GM21526 (cell line): ENCODE measurements at regions not wholly inside any gene's neighbourhood (a gene's known extent, or its start where the extent isn't known, plus 50 kb on each side); places are given as distances from the start of the nearest gene placed in this dataset.
"Not testable (repeated sequence)": the region's sequence is repeated elsewhere in the genome, so short reads cannot be mapped to it uniquely, and the experiment has no call there.

Experiments
- ATAC-seq: cut with Tn5 transposase; IDR thresholded peaks from one replicate; pipeline ENCODE4 v1.9.1; 2021; ENCODE audit warnings: moderate library complexity; ENCODE audit not compliant: unreplicated experiment, low FRiP score

- no peak for ATAC-seq
Measured at GRCh38 chr6:14470101-14470500, 352.5 kb downstream of the CD83 start.

- ATAC-seq, result no peak
Measured at GRCh38 chr6:14470671-14471070, 353.1 kb downstream of the CD83 start.

GRCh38 chr6:14472255-14472985 lies 354.8 kb downstream of the CD83 start:
- no peak for ATAC-seq

GRCh38 chr6:14472986-14473337 lies 355.4 kb downstream of the CD83 start:
- no peak for ATAC-seq

- no peak for ATAC-seq
Measured at GRCh38 chr6:14474816-14475215, 357.2 kb downstream of the CD83 start.

GRCh38 chr6:14475306-14475705 lies 357.7 kb downstream of the CD83 start:
- no peak for ATAC-seq

- no peak for ATAC-seq
Measured at GRCh38 chr6:14476793-14477531, 359.4 kb downstream of the CD83 start.

- no peak for ATAC-seq
Measured at GRCh38 chr6:14477559-14477958, 360.0 kb downstream of the CD83 start.

- no peak for ATAC-seq
Measured at GRCh38 chr6:14478381-14479225, 361.0 kb downstream of the CD83 start.

GRCh38 chr6:14481946-14482345 lies 364.4 kb downstream of the CD83 start:
- not testable (repeated sequence) for ATAC-seq

GRCh38 chr6:14487625-14488024 lies 370.1 kb downstream of the CD83 start:
- no peak for ATAC-seq

- no peak for ATAC-seq
Measured at GRCh38 chr6:14488180-14488579, 370.6 kb downstream of the CD83 start.

GRCh38 chr6:14489445-14489844 lies 371.9 kb downstream of the CD83 start:
- ATAC-seq, result no peak

GRCh38 chr6:14498748-14499147 lies 381.2 kb downstream of the CD83 start:
- ATAC-seq, result no peak

GRCh38 chr6:14499309-14499708 lies 381.7 kb downstream of the CD83 start:
- no peak for ATAC-seq

- ATAC-seq, result no peak
Measured at GRCh38 chr6:14499841-14500240, 382.3 kb downstream of the CD83 start.

- ATAC-seq, result no peak
Measured at GRCh38 chr6:14500809-14501208, 383.2 kb downstream of the CD83 start.

GRCh38 chr6:14501240-14501639 lies 383.7 kb downstream of the CD83 start:
- no peak for ATAC-seq

GRCh38 chr6:14501914-14502313 lies 384.3 kb downstream of the CD83 start:
- ATAC-seq, result no peak

GRCh38 chr6:14502551-14502950 lies 385.0 kb downstream of the CD83 start:
- ATAC-seq, result no peak

GRCh38 chr6:14505401-14505800 lies 387.8 kb downstream of the CD83 start:
- no peak for ATAC-seq
